ENCODE measurements at regions not wholly inside any gene's neighbourhood (a gene's known extent, or its start where the extent isn't known, plus 50 kb on each side); places are given as distances from the start of the nearest gene placed in this dataset.

DNA sequence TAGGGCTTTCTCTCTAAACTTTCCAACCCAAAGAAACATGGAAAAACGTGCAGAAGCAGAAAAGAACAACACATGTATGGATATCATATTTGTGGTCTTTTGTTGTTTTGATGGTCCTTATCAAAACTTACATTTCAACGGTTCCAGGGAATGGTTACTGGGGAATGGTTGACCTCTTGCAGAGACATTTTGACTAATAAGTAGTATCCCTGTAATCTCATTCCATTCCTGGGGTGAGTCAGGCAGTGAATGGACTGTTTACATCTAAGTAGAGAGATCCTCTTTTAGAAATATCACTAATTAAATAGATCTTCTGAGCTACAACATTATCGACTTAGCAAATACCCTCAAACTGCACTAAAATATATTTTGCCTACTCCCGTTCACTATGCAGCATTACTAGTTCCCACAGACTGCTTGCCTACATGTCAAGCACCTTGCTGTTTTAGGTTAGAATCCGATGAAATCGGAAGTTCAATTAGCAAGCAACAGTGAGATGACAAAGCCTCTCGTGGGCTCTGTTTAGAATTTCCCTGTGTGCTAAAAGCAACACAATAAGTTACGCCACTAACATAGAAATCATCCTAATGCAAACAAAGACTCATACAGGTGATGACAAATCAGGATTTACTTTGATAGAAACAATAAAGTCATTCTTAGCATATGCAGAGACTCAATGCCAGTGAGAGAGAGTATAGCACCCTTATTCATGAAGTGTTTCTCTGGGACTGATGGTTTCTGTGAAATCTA, 797.7 kb upstream of the ARGLU1 start:
- no peak for TF ChIP-seq CTCF (IDR thresholded peaks at IDR 0.05)
- no peak for TF ChIP-seq POLR2A (IDR thresholded peaks at IDR 0.05)
